ENCODE measurements at regions not wholly inside any gene's neighbourhood (a gene's known extent, or its start where the extent isn't known, plus 50 kb on each side); places are given as distances from the start of the nearest gene placed in this dataset.
"Not testable (repeated sequence)": the region's sequence is repeated elsewhere in the genome, so short reads cannot be mapped to it uniquely, and the experiment has no call there.

GRCh38 chr17:33925649-33926048, 329.4 kb upstream of the CCL2 start:
- TF ChIP-seq CTCF (IDR thresholded peaks at IDR 0.05; ENCODE audit: low read depth, low read length): no peak
- in situ Hi-C loops (cut with HindIII; ENCODE audit: low sequenced_read_pairs): no loop called here
- DNase-seq (ENCODE audit: low read depth, low spot score): no peak
- H3K4me3 ChIP-seq (ENCODE audit: low read depth, low read length): no peak overlapping the region

DNA sequence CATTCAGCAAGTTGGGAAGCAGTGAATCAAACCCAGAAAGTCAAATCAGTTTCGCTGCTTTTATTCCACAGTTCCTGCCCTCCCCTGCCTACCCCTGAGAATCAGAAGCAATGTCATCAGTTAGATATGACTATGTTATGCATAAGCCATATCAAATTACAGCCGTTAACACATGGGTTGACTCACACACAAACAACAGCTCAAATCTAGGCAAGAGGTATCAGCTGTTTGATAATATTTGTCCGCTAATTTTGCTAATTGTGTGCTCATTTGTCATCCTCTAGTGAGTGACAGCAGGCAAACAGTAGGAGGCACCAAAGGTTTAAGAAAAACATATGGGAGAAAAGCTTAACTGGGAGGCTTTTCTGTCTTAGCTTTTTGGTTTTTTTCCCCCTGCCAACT, 327.4 kb upstream of the CCL2 start:
- no peak for TF ChIP-seq CTCF (IDR thresholded peaks at IDR 0.05; ENCODE audit: low read depth, low read length)
- no peak for DNase-seq (ENCODE audit: low read depth, low spot score)
- in situ Hi-C loops (cut with HindIII; ENCODE audit: low sequenced_read_pairs): no loop called here
- no peak overlapping the region for H3K4me3 ChIP-seq (ENCODE audit: low read depth, low read length)

DNA sequence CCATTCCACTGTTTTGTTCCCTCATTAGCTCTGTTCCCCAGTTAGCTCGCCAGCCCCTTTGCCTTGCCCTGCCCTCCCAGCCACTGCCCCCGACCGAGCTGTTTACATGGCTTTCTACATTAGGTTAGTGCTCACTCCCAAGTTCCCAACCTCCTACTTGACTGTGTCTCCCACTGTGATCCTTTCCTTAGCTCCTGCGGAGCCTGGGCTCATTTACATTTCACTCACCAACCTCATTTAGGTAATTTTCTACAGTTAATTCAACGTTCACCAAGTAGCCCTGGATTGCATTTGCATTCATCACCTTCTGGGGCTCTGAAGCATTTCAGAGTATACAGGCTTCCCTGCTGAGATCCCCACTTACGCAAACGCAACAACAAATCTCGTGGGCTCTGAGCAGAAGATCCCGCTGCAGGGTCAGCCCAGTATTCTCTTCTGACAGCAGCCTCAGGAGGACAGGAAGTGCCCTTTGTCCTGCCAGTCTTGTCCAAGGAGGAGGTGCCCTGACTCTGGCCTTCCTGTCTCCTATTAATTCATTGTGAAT, 325.8 kb upstream of the CCL2 start:
- no peak for DNase-seq (ENCODE audit: low read depth, low spot score)
- in situ Hi-C loops (cut with HindIII; ENCODE audit: low sequenced_read_pairs): no loop called here
- TF ChIP-seq CTCF (IDR thresholded peaks at IDR 0.05; ENCODE audit: low read depth, low read length): no peak
- no peak overlapping the region for H3K4me3 ChIP-seq (ENCODE audit: low read depth, low read length)

DNA sequence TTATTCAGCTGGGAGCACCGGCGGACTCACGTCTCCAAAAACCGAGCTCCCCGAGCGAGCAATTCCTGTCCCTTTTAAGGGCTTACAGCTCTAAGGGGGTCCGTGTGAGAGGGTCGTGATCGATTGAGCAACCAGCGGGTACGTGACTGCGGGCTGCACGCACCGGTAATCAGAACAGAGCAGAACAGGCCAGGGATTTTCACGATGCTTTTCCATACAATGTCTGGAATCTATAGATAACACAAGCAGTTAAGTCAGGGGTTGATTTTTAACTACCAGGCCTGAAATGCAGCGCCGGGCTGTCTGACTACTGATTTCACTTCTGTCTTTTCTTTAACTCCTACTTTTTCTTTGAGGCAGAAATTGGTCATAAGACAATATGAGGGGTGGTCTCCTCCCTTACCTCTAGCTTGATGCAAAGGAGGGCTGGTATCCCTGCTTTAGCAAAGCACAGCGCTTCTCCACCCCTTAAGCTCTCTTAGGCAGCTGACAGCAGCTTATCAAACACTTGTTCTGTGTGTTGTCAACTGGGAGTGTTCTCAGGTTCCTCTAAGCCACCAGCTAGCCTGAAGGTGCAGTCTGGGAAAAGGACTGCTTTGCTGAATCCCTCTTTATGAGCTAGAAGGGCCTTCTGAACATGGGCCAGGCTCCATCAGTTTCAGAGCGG, 323.8 kb upstream of the CCL2 start:
- DNase-seq (ENCODE audit: low read depth, low spot score); H3K4me3 ChIP-seq (ENCODE audit: low read depth, low read length); in situ Hi-C loops (cut with HindIII; ENCODE audit: low sequenced_read_pairs): not testable (repeated sequence)

DNA sequence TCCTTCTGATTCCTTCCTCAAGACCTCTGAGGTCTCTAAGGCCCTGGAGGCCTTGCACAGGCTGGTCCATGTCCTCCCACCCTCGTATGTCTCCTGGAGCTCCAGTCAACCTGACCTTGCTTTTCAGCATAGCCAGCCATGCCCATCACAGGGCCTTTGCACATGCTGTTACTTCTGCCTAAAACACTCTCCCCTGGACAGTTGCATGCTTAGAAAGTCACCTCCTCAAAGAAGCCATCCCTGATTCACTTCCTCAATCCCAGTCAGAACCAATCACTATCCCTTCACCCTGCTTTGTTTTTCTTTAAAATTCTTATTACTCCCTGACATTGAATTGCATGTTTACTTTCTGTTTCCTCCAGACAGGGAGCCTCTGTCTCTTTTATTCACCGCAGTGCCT, 322.1 kb upstream of the CCL2 start:
- in situ Hi-C loops (cut with HindIII; ENCODE audit: low sequenced_read_pairs): no loop called here
- H3K4me3 ChIP-seq (ENCODE audit: low read depth, low read length): no peak overlapping the region
- DNase-seq (ENCODE audit: low read depth, low spot score): no peak
- no peak for TF ChIP-seq CTCF (IDR thresholded peaks at IDR 0.05; ENCODE audit: low read depth, low read length)

GRCh38 chr17:33933576-33933975, 321.5 kb upstream of the CCL2 start:
- H3K4me3 ChIP-seq (ENCODE audit: low read depth, low read length): no peak overlapping the region
- no peak for DNase-seq (ENCODE audit: low read depth, low spot score)
- no peak for TF ChIP-seq CTCF (IDR thresholded peaks at IDR 0.05; ENCODE audit: low read depth, low read length)
- in situ Hi-C loops (cut with HindIII; ENCODE audit: low sequenced_read_pairs): no loop called here

DNA sequence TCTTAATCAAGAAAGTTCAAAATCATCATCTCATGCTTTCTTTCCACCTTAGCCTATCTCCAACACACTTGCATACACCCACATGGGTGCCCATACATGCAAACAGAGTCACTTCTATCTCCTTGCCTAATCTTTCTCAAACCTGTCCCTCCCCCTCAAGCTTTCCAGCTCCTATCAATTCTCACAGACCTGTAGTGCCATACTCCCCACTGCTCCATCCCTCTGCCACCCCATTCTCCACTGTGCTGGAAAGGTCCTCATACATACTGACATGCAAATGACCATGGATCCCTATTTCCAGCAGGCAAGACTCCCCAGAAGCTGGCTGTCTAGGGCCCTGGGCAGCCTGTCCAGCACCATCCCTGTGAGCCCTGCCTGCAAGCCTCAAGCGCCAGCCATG, 320.4 kb upstream of the CCL2 start:
- in situ Hi-C loops (cut with HindIII; ENCODE audit: low sequenced_read_pairs): no loop called here
- TF ChIP-seq CTCF (IDR thresholded peaks at IDR 0.05; ENCODE audit: low read depth, low read length): no peak
- H3K4me3 ChIP-seq (ENCODE audit: low read depth, low read length): no peak overlapping the region
- no peak for DNase-seq (ENCODE audit: low read depth, low spot score)
